H7 (cell line): ENCODE measurements at regions not wholly inside any gene's neighbourhood (a gene's known extent, or its start where the extent isn't known, plus 50 kb on each side); places are given as distances from the start of the nearest gene placed in this dataset.

ENCODE experiments used
- DNase-seq: peaks from one replicate; pipeline ENCODE4 v3.0.0; 2012
- H3K27me3 ChIP-seq: 2 replicates; pipeline ENCODE4 v1.6.0; 2011; ENCODE audit warnings: mild to moderate bottlenecking, low read length; ENCODE audit not compliant: control insufficient read depth, insufficient read depth
- H3K36me3 ChIP-seq: replicated peaks from 2 replicates; pipeline ENCODE4 v1.5.1; 2011; ENCODE audit warnings: low read length; ENCODE audit not compliant: control insufficient read depth, insufficient read depth
- H3K4me3 ChIP-seq: 2 replicates; pipeline ENCODE4 v1.5.1; 2011; ENCODE audit warnings: low read depth, mild to moderate bottlenecking, control low read depth, low read length, moderate library complexity; ENCODE audit not compliant: insufficient read depth

- peak; percentile 14 for DNase-seq
- Histone ChIP-seq H3K27me3 (no peaks in the 10 kb centered on the region), H3K4me3 (no peak overlapping the region), H3K36me3 (no peaks in the 10 kb centered on the region)
These were observed 326.5 kb upstream of the FMN2 start for GRCh38 chr1:239765163-239765562.

- no peaks in the 10 kb centered on the region for H3K36me3 ChIP-seq
- no peak overlapping the region for H3K4me3 ChIP-seq
- H3K27me3 ChIP-seq, result no peaks in the 10 kb centered on the region
- DNase-seq, result no peak
These were observed 320.1 kb upstream of the FMN2 start for GRCh38 chr1:239771550-239771949.

DNA sequence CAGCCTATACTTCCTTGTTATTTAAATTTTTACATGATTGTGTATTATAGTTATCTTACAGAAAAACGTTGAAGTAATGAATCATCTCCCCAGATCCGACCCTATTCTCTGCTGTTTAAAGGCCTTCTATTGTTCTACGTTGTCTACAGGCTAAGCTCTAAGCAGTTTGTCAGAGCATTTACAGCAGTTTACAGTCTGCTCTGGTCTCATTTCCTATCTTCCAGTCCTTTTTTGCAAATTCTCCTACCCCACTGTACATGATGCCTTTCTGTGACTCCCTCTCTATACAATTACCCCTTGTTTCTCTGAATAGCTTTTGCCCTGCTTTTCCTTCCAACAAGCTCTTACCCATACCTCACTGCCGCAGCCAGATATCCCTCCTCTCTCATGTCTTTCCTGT is 319.2 kb upstream of the FMN2 start:
- H3K36me3 ChIP-seq, result no peaks in the 10 kb centered on the region
- DNase-seq, result no peak
- no peak overlapping the region for H3K4me3 ChIP-seq
- no peaks in the 10 kb centered on the region for H3K27me3 ChIP-seq

GRCh38 chr1:239775466-239775865 is 316.2 kb upstream of the FMN2 start:
- H3K27me3 ChIP-seq, result no peaks in the 10 kb centered on the region
- H3K4me3 ChIP-seq, result no peak overlapping the region
- DNase-seq, result no peak

DNA sequence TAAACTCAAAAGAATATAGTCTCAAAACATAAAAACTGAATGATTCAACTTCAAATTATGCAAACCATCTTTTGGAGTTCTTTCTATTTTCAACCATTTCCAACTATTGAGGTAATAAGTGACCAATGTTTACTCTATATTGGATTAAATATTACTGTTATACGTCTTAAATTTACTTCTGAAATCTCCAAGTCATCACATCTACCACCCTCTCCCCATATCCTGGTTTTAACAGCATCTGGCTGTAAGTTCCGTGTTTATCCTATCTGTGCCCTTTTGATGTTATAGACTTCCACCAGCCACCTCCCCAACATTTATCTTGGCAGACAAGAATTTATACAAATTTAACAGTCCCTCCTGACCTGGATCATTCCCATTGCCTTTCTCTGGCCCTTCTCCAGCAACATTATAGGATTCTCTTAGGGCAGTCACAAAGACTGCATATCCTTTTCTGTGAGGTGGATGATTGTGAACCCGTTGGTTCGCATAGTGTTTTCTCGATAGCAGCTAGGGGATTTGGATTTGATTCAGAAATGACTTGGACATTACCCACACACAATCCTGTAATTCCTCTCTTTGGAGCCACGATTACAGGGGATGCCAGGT is 313.4 kb upstream of the FMN2 start:
- Histone ChIP-seq H3K4me3 (no peak overlapping the region), H3K36me3 (no peaks in the 10 kb centered on the region), H3K27me3 (no peaks in the 10 kb centered on the region)
- DNase-seq, result no peak

More at GRCh38 chr1:239775466-239775865, 316.2 kb upstream of the FMN2 start:
- no peaks in the 10 kb centered on the region for H3K36me3 ChIP-seq

DNA sequence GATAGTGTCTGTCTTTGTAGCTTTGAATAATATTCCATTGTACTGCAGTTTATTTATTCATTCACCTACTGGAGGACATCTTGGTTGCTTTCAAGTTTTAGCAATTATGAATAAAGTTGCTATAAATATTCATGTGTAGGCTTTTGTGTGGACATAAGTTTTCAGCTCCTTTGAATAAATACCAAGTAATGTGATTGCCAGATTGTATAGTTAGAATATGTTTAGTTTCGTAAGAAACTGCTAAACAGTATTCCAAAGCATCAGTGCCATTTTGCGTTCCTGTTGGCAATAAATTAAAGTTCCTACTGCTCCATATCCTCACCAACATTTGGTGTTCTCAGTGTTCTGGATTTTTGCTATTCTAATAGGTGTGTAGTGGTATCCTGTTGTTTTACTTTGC is 311.7 kb upstream of the FMN2 start:
- H3K4me3 ChIP-seq, result no peak overlapping the region
- no peaks in the 10 kb centered on the region for H3K36me3 ChIP-seq
- H3K27me3 ChIP-seq, result no peaks in the 10 kb centered on the region
- DNase-seq, result no peak

- no peak for DNase-seq
- H3K4me3 ChIP-seq, result no peak overlapping the region
- H3K27me3 ChIP-seq, result no peaks in the 10 kb centered on the region
- H3K36me3 ChIP-seq, result no peaks in the 10 kb centered on the region
These were observed 306.8 kb upstream of the FMN2 start for GRCh38 chr1:239784896-239785295.

- H3K4me3 ChIP-seq, result no peak overlapping the region
- no peaks in the 10 kb centered on the region for H3K27me3 ChIP-seq
- no peaks in the 10 kb centered on the region for H3K36me3 ChIP-seq
- no peak for DNase-seq
These were observed 306.1 kb upstream of the FMN2 start for GRCh38 chr1:239785576-239785975.

DNA sequence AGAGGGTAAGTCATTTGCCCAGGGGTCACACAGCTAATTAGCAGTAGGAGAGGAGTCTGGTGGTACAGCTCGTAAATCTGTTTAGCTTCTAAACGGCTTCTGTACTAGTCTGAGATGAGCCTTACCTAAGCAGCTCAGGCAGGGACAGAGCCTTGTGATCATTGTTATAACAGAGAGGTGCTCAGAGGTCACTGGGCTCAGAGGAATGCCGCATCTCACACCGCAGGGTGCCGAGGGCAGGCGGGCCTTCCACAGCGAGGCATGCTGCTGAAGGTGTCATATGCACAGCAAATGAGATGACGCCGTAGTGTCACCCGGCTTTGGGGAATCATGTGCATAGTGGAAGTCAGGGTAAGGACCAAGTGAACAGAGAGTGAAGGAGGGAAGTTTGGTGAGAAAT is 305.2 kb upstream of the FMN2 start:
- H3K36me3 ChIP-seq, result no peaks in the 10 kb centered on the region
- DNase-seq, result peak; percentile 19
- H3K27me3 ChIP-seq, result no peaks in the 10 kb centered on the region
- no peak overlapping the region for H3K4me3 ChIP-seq

DNA sequence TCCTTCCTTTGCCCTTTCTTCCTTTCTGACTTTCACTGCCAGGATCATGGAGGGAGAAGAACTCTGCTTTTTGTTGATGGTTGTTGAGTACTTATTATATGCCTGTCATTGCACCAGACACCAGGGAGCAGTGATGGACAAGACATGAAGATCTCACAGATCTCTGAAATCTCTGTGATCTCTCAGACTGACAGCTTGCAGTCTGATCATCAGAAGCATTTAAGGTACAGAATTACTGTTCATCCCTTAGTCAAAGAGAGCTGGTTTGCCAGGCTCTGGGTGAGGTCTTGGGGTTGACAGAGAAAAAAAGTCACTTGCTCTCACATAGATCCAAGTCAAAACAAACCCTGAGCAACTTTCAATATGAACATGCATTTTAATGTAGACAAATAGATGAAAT is 299.5 kb upstream of the FMN2 start:
- Histone ChIP-seq H3K27me3 (no peaks in the 10 kb centered on the region), H3K4me3 (no peak overlapping the region), H3K36me3 (no peaks in the 10 kb centered on the region)
- no peak for DNase-seq

GRCh38 chr1:239795304-239795703 is 296.4 kb upstream of the FMN2 start:
- Histone ChIP-seq H3K36me3 (no peaks in the 10 kb centered on the region), H3K4me3 (no peak overlapping the region), H3K27me3 (no peaks in the 10 kb centered on the region)
- no peak for DNase-seq

GRCh38 chr1:239799617-239800016 is 292.1 kb upstream of the FMN2 start:
- H3K36me3 ChIP-seq, result no peaks in the 10 kb centered on the region
- H3K4me3 ChIP-seq, result no peak overlapping the region
- no peaks in the 10 kb centered on the region for H3K27me3 ChIP-seq
- no peak for DNase-seq

- no peaks in the 10 kb centered on the region for H3K27me3 ChIP-seq
- H3K36me3 ChIP-seq, result no peaks in the 10 kb centered on the region
- DNase-seq, result no peak
- H3K4me3 ChIP-seq, result no peak overlapping the region
These were observed 290.8 kb upstream of the FMN2 start for GRCh38 chr1:239800861-239801260.

GRCh38 chr1:239802275-239802674 is 289.4 kb upstream of the FMN2 start:
- Histone ChIP-seq H3K4me3 (no peak overlapping the region), H3K36me3 (no peaks in the 10 kb centered on the region), H3K27me3 (no peaks in the 10 kb centered on the region)
- DNase-seq, result no peak

GRCh38 chr1:239803781-239804180 is 287.9 kb upstream of the FMN2 start:
- Histone ChIP-seq H3K27me3 (no peaks in the 10 kb centered on the region), H3K4me3 (no peak overlapping the region), H3K36me3 (no peaks in the 10 kb centered on the region)
- peak; percentile 26 for DNase-seq

DNA sequence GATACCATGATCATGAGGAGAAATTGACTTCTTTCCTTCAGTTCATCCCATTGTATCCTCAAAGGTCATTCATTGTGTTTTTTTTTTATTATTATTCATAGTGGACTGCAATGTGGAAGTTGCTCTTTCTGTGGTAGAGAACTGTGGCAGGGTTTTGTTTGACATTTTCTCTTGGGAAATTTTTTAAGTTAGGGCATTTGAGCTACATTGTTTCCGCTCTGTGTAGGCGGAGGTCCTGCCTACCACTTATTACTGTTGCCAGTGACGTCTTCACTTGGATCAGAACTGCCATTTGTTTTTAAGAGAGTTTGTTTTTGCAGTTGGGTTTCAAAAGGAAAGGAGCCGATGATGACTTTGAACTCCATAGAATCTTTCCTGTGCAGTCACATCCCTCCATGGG is 287.4 kb upstream of the FMN2 start:
- H3K36me3 ChIP-seq, result no peaks in the 10 kb centered on the region
- no peak for DNase-seq
- no peaks in the 10 kb centered on the region for H3K27me3 ChIP-seq
- no peak overlapping the region for H3K4me3 ChIP-seq
